Effector memory CD8-positive, alpha-beta T cell (primary cell): ENCODE measurements at regions not wholly inside any gene's neighbourhood (a gene's known extent, or its start where the extent isn't known, plus 50 kb on each side); places are given as distances from the start of the nearest gene placed in this dataset.

Experiments used
- ATAC-seq: fragments of 150-1000 bp; cut with Tn5 transposase; replicated peaks from 2 replicates; pipeline ENCODE4 v1.10.0; 2021; ENCODE audit warnings: mild to moderate bottlenecking, moderate library complexity
- DNase-seq, 3 experiments: peaks; one replicate each; pipeline ENCODE4 v3.0.0; 2021
- H3K27ac Mint-ChIP-seq, 2 donors: one replicate each; pipeline ENCODE4 v1.8.0; 2022; ENCODE audit warnings: mild to moderate bottlenecking in 2 of 2, mixed read lengths in 2 of 2, moderate library complexity in 2 of 2
- H3K27me3 Mint-ChIP-seq, 2 donors: one replicate each; pipeline ENCODE4 v1.8.0; 2022; ENCODE audit warnings: mixed read lengths in 2 of 2
- H3K36me3 Mint-ChIP-seq: one replicate; pipeline ENCODE4 v1.8.0; 2022; ENCODE audit warnings: mild to moderate bottlenecking, moderate library complexity, mixed read lengths; ENCODE audit not compliant: insufficient read depth
- H3K4me1 Mint-ChIP-seq, 2 donors: one replicate each; pipeline ENCODE4 v1.8.0; 2022; ENCODE audit warnings: low read depth in 2 of 2, mixed read lengths in 2 of 2
- H3K4me3 Mint-ChIP-seq, 2 donors: one replicate each; pipeline ENCODE4 v1.8.0; 2022; ENCODE audit warnings: mild to moderate bottlenecking in 2 of 2, mixed read lengths in 2 of 2, moderate library complexity in 2 of 2
- H3K9me3 Mint-ChIP-seq, 2 donors: one replicate each; pipeline ENCODE4 v1.8.0; 2022; ENCODE audit warnings: mixed read lengths in 2 of 2

GRCh38 chr10:10432296-10433035 lies 585.2 kb upstream of the CELF2 start:
- Mint-ChIP-seq H3K27ac (no peak overlapping the region), H3K36me3 (no peaks in the 10 kb centered on the region), H3K9me3 (peaks cover 6% of the 10 kb centered on the region in 2 donors), H3K4me1 (no peaks in the 10 kb centered on the region), H3K27me3 (no peaks in the 10 kb centered on the region), H3K4me3 (no peak overlapping the region)
- ATAC-seq (no peak), DNase-seq (no peak)

- peaks cover 6 to 9% of the 10 kb centered on the region in 2 donors for H3K9me3 Mint-ChIP-seq
- H3K36me3 Mint-ChIP-seq, result no peaks in the 10 kb centered on the region
- no peaks in the 10 kb centered on the region for H3K4me1 Mint-ChIP-seq
- H3K27ac Mint-ChIP-seq, result no peak overlapping the region
- H3K4me3 Mint-ChIP-seq, result no peak overlapping the region
- no peak for ATAC-seq
- H3K27me3 Mint-ChIP-seq, result no peaks in the 10 kb centered on the region
- DNase-seq, result no peak
These were observed 583.4 kb upstream of the CELF2 start for GRCh38 chr10:10434312-10434711.

- Mint-ChIP-seq H3K36me3 (no peaks in the 10 kb centered on the region), H3K27me3 (no peaks in the 10 kb centered on the region), H3K9me3 (peaks cover 6 to 7% of the 10 kb centered on the region in 2 donors), H3K4me3 (no peak overlapping the region), H3K4me1 (no peaks in the 10 kb centered on the region), H3K27ac (no peak overlapping the region)
- no peak for DNase-seq
- no peak for ATAC-seq
These were observed 579.8 kb upstream of the CELF2 start for GRCh38 chr10:10437886-10438285.

GRCh38 chr10:10438335-10439100 lies 579.2 kb upstream of the CELF2 start:
- Mint-ChIP-seq H3K4me1 (no peaks in the 10 kb centered on the region), H3K4me3 (no peak overlapping the region), H3K27me3 (no peaks in the 10 kb centered on the region), H3K27ac (no peak overlapping the region), H3K36me3 (no peaks in the 10 kb centered on the region), H3K9me3 (peaks cover 6 to 7% of the 10 kb centered on the region in 2 donors)
- no peak for DNase-seq
- ATAC-seq, result no peak

GRCh38 chr10:10456856-10457255 lies 560.8 kb upstream of the CELF2 start:
- Mint-ChIP-seq H3K36me3 (no peaks in the 10 kb centered on the region), H3K27ac (no peak overlapping the region), H3K4me3 (no peak overlapping the region), H3K4me1 (no peaks in the 10 kb centered on the region), H3K27me3 (no peaks in the 10 kb centered on the region), H3K9me3 (peaks cover 0 to 13% of the 10 kb centered on the region in 2 donors)
- DNase-seq (no peak), ATAC-seq (no peak)

GRCh38 chr10:10460451-10460850 lies 557.2 kb upstream of the CELF2 start:
- H3K36me3 Mint-ChIP-seq, result no peaks in the 10 kb centered on the region
- H3K4me1 Mint-ChIP-seq, result no peaks in the 10 kb centered on the region
- peaks cover 0 to 6% of the 10 kb centered on the region in 2 donors for H3K9me3 Mint-ChIP-seq
- no peak overlapping the region for H3K27ac Mint-ChIP-seq
- DNase-seq (no peak), ATAC-seq (no peak)
- H3K27me3 Mint-ChIP-seq, result no peaks in the 10 kb centered on the region
- no peak overlapping the region for H3K4me3 Mint-ChIP-seq

- Mint-ChIP-seq H3K27me3 (no peaks in the 10 kb centered on the region), H3K4me1 (no peaks in the 10 kb centered on the region), H3K4me3 (no peak overlapping the region), H3K27ac (no peak overlapping the region), H3K9me3 (peaks cover 2 to 6% of the 10 kb centered on the region in 2 donors), H3K36me3 (no peaks in the 10 kb centered on the region)
- ATAC-seq (no peak), DNase-seq (no peak)
These were observed 555.3 kb upstream of the CELF2 start for GRCh38 chr10:10462151-10462941.

GRCh38 chr10:10471758-10472157 lies 545.9 kb upstream of the CELF2 start:
- no peak overlapping the region for H3K4me3 Mint-ChIP-seq
- H3K36me3 Mint-ChIP-seq, result no peaks in the 10 kb centered on the region
- ATAC-seq (no peak), DNase-seq (no peak)
- H3K27me3 Mint-ChIP-seq, result peaks cover 0 to 16% of the 10 kb centered on the region in 2 donors
- H3K9me3 Mint-ChIP-seq, result peaks cover 2 to 8% of the 10 kb centered on the region in 2 donors
- no peak overlapping the region for H3K27ac Mint-ChIP-seq
- no peaks in the 10 kb centered on the region for H3K4me1 Mint-ChIP-seq

- H3K4me3 Mint-ChIP-seq, result no peak overlapping the region
- H3K27me3 Mint-ChIP-seq, result peaks cover 0 to 27% of the 10 kb centered on the region in 2 donors
- H3K36me3 Mint-ChIP-seq, result no peaks in the 10 kb centered on the region
- H3K27ac Mint-ChIP-seq, result no peak overlapping the region
- ATAC-seq, result no peak
- DNase-seq, result no peak
- peaks cover 2 to 8% of the 10 kb centered on the region in 2 donors for H3K9me3 Mint-ChIP-seq
- no peaks in the 10 kb centered on the region for H3K4me1 Mint-ChIP-seq
These were observed 541.9 kb upstream of the CELF2 start for GRCh38 chr10:10475812-10476211.

- Mint-ChIP-seq H3K27me3 (peaks cover 0 to 40% of the 10 kb centered on the region in 2 donors), H3K4me1 (no peaks in the 10 kb centered on the region), H3K36me3 (no peaks in the 10 kb centered on the region), H3K4me3 (no peak overlapping the region), H3K27ac (no peak overlapping the region), H3K9me3 (peaks cover 2 to 5% of the 10 kb centered on the region in 2 donors)
- DNase-seq (no peak), ATAC-seq (no peak)
These were observed 539.8 kb upstream of the CELF2 start for GRCh38 chr10:10477844-10478243.

GRCh38 chr10:10479465-10479864 lies 538.2 kb upstream of the CELF2 start:
- ATAC-seq (no peak), DNase-seq (no peak)
- Mint-ChIP-seq H3K4me1 (no peaks in the 10 kb centered on the region), H3K9me3 (peaks cover 0 to 4% of the 10 kb centered on the region in 2 donors), H3K27me3 (peaks cover 0 to 38% of the 10 kb centered on the region in 2 donors), H3K36me3 (no peaks in the 10 kb centered on the region), H3K4me3 (no peak overlapping the region), H3K27ac (no peak overlapping the region)

GRCh38 chr10:10482613-10483012 lies 535.1 kb upstream of the CELF2 start:
- Mint-ChIP-seq H3K27me3 (peaks cover 0 to 35% of the 10 kb centered on the region in 2 donors), H3K27ac (no peak overlapping the region), H3K4me3 (no peak overlapping the region)

GRCh38 chr10:10489076-10489475 lies 528.6 kb upstream of the CELF2 start:
- Mint-ChIP-seq H3K27ac (no peak overlapping the region), H3K9me3 (peaks cover 0 to 2% of the 10 kb centered on the region in 2 donors), H3K36me3 (no peaks in the 10 kb centered on the region), H3K4me1 (no peaks in the 10 kb centered on the region), H3K4me3 (no peak overlapping the region), H3K27me3 (peaks cover 0 to 9% of the 10 kb centered on the region in 2 donors)
- no peak for DNase-seq
- ATAC-seq, result no peak

More at GRCh38 chr10:10482613-10483012, 535.1 kb upstream of the CELF2 start:
- no peaks in the 10 kb centered on the region for H3K36me3 Mint-ChIP-seq
- H3K9me3 Mint-ChIP-seq, result peaks cover 0 to 4% of the 10 kb centered on the region in 2 donors
- ATAC-seq (no peak), DNase-seq (no peak)
- no peaks in the 10 kb centered on the region for H3K4me1 Mint-ChIP-seq
